ENCODE measurements at regions not wholly inside any gene's neighbourhood (a gene's known extent, or its start where the extent isn't known, plus 50 kb on each side); places are given as distances from the start of the nearest gene placed in this dataset.

- H3K9me2 ChIP-seq (ENCODE audit: insufficient read depth) = no peaks in the 10 kb centered on the region
- no TSS peak for BruUV-seq (replicated peaks)
- DNase-seq (ENCODE audit: low read depth, low spot score) = no peak
- POLR2A ChIA-PET = no interaction called here
- CTCF ChIA-PET = no interaction called here
- no peak overlapping the region for H3K4me3 ChIP-seq (replicated peaks in 1 of 2; ENCODE audit: low read depth in 1 of 2, low read length in 2 of 2)
- ATAC-seq = no peak
- H3K4me2 ChIP-seq (ENCODE audit: low read length) = no peak overlapping the region
- H3K27ac ChIP-seq (ENCODE audit: low read depth, low read length) = no peak overlapping the region
- RAD21 ChIA-PET (ENCODE audit: low non-redundant PET in 1 of 2, low total read pairs in 2 of 2, uncharacterized antibody in 2 of 2, unreplicated experiment in 2 of 2) = no interaction called here
- no peak overlapping the region for H2AFZ ChIP-seq (ENCODE audit: low read depth, low read length, poor library complexity, severe bottlenecking)
- TF ChIP-seq CEBPB (IDR thresholded peaks at IDR 0.05; ENCODE audit: low read depth) (no peak), CTCF (IDR thresholded peaks at IDR 0.05 in 2 of 3, conservative IDR thresholded peaks at IDR 0.05 in 1 of 3; ENCODE audit: borderline replicate concordance in 1 of 3, insufficient read depth in 1 of 3, low read depth in 2 of 3, low read length in 2 of 3) (no peak), CBX3 (IDR thresholded peaks at IDR 0.05; ENCODE audit: low read depth) (no peak), EGR1 (IDR thresholded peaks at IDR 0.05; ENCODE audit: low read depth) (no peak), ZBTB33 (IDR thresholded peaks at IDR 0.05; ENCODE audit: extremely low read depth, insufficient replicate concordance, low read length) (no peak), ZFX (IDR thresholded peaks at IDR 0.05) (no peak), REST (IDR thresholded peaks at IDR 0.05; ENCODE audit: low read depth) (no peak), SIN3A (IDR thresholded peaks at IDR 0.05; ENCODE audit: low read depth) (no peak), RAD21 (IDR thresholded peaks at IDR 0.05; ENCODE audit: low read depth) (no peak), ATF3 (IDR thresholded peaks at IDR 0.05) (no peak), FOSL1 (IDR thresholded peaks at IDR 0.05; ENCODE audit: low read depth) (no peak), ELF1 (IDR thresholded peaks at IDR 0.05; ENCODE audit: borderline replicate concordance, low read depth) (no peak), POLR2AphosphoS5 (IDR thresholded peaks at IDR 0.05; ENCODE audit: low read depth, low read length) (no peak)
- no peak overlapping the region for H3K9ac ChIP-seq (ENCODE audit: low read length)
- H3K27me3 ChIP-seq (ENCODE audit: insufficient read depth, low read length) = no peaks in the 10 kb centered on the region
- H4K20me1 ChIP-seq (ENCODE audit: insufficient read depth) = no peaks in the 10 kb centered on the region
- peaks cover 0 to 6% of the 10 kb centered on the region in 2 experiments; a peak in 1 of 4 replicates for H3K4me1 ChIP-seq (ENCODE audit: control insufficient read depth in 1 of 2, insufficient read depth in 2 of 2, low read length in 2 of 2)
- H3K36me3 ChIP-seq (ENCODE audit: control insufficient read depth in 1 of 2, insufficient read depth in 2 of 2, low read length in 2 of 2) = no peaks in the 10 kb centered on the region
- intact Hi-C loops (cut with micrococcal nuclease) = no loop called here
- no peaks in the 10 kb centered on the region for H3K79me2 ChIP-seq (ENCODE audit: insufficient read depth, low read length)
- no peaks in the 10 kb centered on the region for H3K9me3 ChIP-seq (ENCODE audit: control insufficient read depth in 1 of 2, insufficient read depth in 1 of 2, low read depth in 1 of 2, low read length in 2 of 2)
These were observed 524.6 kb upstream of the JARID2 start for GRCh38 chr6:14721103-14721758.

All from HCT116 (cell line).